RWPE1 (cell line): ENCODE measurements at regions not wholly inside any gene's neighbourhood (a gene's known extent, or its start where the extent isn't known, plus 50 kb on each side); places are given as distances from the start of the nearest gene placed in this dataset.

Source experiments
- CTCF ChIA-PET: fragments of 350-600 bp; sonication (Branson Sonifier 250); formaldehyde crosslinking; extraction: SDS; loops from one replicate; lab custom pipeline; 2021; lab: Yijun Ruan, JAX
- POLR2A ChIA-PET: fragments of 400-600 bp; formaldehyde crosslinking; extraction: SDS; loops from one replicate; lab custom pipeline; 2020; ENCODE audit warnings: antibody characterized with exemption; ENCODE audit not compliant: low non-redundant PET; lab: Yijun Ruan, JAX
- DNase-seq: peaks from one replicate; pipeline ENCODE4 v3.0.0; 2012; ENCODE audit warnings: low spot score
- H3K27ac ChIP-seq: fragments of 450-650 bp; 2 replicates; pipeline ENCODE4 v1.5.1; 2017
- CTCF ChIP-seq: fragments of 450-650 bp; conservative IDR thresholded peaks from 2 replicates; pipeline ENCODE4 v1.5.1; 2017; ENCODE audit warnings: low read depth, mild to moderate bottlenecking

- no peak overlapping the region for H3K27ac ChIP-seq
- CTCF ChIA-PET, result no interaction called here
- DNase-seq, result no peak
- TF ChIP-seq CTCF, result no peak
- POLR2A ChIA-PET, result no interaction called here
Measured at GRCh38 chr4:173448608-173449379, 49.9 kb upstream of the SCRG1 start.
